NT2/D1 (cell line): ENCODE measurements at regions not wholly inside any gene's neighbourhood (a gene's known extent, or its start where the extent isn't known, plus 50 kb on each side); places are given as distances from the start of the nearest gene placed in this dataset.

Source experiments
- YY1 ChIP-seq: IDR thresholded peaks from 2 replicates; pipeline ENCODE4 v1.6.1; 2011; ENCODE audit not compliant: insufficient read length, insufficient read depth
- ZNF274 ChIP-seq: IDR thresholded peaks from 2 replicates; pipeline ENCODE4 v1.6.1; 2011; ENCODE audit warnings: mild to moderate bottlenecking, low read depth, low read length

DNA sequence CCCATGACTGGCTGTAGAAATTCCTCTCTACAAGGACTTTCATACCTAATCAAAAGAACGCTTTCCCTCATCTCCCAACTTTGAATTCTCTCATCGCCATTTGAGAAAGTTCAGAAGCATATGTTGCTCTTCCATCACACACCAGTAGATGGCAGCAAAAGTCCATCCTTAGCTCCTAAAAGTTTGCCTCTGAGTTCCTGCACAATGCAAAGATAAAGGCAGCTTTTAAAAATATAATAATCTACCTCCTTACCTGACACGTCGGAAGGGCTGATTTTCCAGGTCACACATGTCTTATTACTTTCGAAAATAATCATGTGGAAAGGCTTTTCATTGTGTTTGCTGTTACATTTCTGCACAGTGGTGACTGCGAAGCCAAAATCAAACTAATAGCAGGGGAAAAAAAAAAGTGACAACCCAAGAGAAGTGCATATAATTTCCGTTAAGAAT, 456.7 kb upstream of the SEL1L start:
- TF ChIP-seq YY1 (no peak), ZNF274 (no peak)
